Right lobe of liver (tissue), 6 donors: ENCODE measurements at regions not wholly inside any gene's neighbourhood (a gene's known extent, or its start where the extent isn't known, plus 50 kb on each side); places are given as distances from the start of the nearest gene placed in this dataset.
"Not testable (repeated sequence)": the region's sequence is repeated elsewhere in the genome, so short reads cannot be mapped to it uniquely, and the experiment has no call there.

ENCODE experiments used
- ATAC-seq, 4 donors: fragments of 200-7000 bp; cut with Tn5 transposase; one replicate each; pipeline ENCODE4 v1.9.1; 2020; ENCODE audit warnings: mild to moderate bottlenecking in 4 of 4, moderate library complexity in 4 of 4
- DNase-seq, 3 donors: peaks; one replicate each; pipeline ENCODE4 v3.0.0-alpha.2; 2020
- H3K27ac ChIP-seq, 3 donors: fragments of 200-600 bp; one replicate each; pipeline ENCODE4 v1.8.0; 2022
- H3K27me3 ChIP-seq, 2 donors: fragments of 200-600 bp; one replicate each; pipeline ENCODE4 v1.8.0; 2022
- H3K36me3 ChIP-seq, 4 donors: fragments of 200-600 bp; sonication (generic) in 1 of 4; one replicate each; pipeline versions ENCODE4 v1.5.1 to v1.8.0; 2017 to 2022; ENCODE audit warnings: control low read depth in 1 of 4
- H3K4me1 ChIP-seq, 4 donors: fragments of 200-600 bp; sonication (generic) in 1 of 4; one replicate each; pipeline versions ENCODE4 v1.5.1 to v1.8.0; 2017 to 2022; ENCODE audit warnings: control low read depth in 1 of 4
- H3K4me3 ChIP-seq, 3 donors: fragments of 200-600 bp; one replicate each; pipeline ENCODE4 v1.8.0; 2022
- H3K9me3 ChIP-seq, 4 donors: fragments of 200-600 bp; sonication (generic) in 1 of 4; one replicate each; pipeline versions ENCODE4 v1.5.1 to v1.8.0; 2017 to 2022; ENCODE audit warnings: control low read depth in 1 of 4
- POLR2A ChIP-seq: fragments of 450-650 bp; IDR thresholded peaks from one replicate; pipeline ENCODE4 v1.6.1; 2017; ENCODE audit warnings: antibody characterized with exemption, mild to moderate bottlenecking
- WGBS: methylation state at CpG from one replicate; pipeline ENCODE4 v1.1.6; 2018; ENCODE audit warnings: low coverage, low lambda C conversion rate; ENCODE audit not compliant: insufficient coverage; ENCODE audit errors: missing lambda C conversion rate; 5-methylcytosine and 5-hydroxymethylcytosine counted together
- intact Hi-C, 2 donors: fragments of 100-400 bp; cut with DNase I; formaldehyde crosslinking; loops; one replicate each; pipeline versions ENCODE4 v1.11.2 to v1.14.1; 2022
- TF ChIP-seq, protein P1 (sequence below), 4 donors: fragments of 200-600 bp in 3 of 4; fragments of 450-650 bp in 1 of 4; IDR thresholded peaks; one replicate each; pipeline versions ENCODE4 v1.5.1 to v1.8.0; 2016 to 2022; ENCODE audit warnings: antibody characterized with exemption in 4 of 4, mild to moderate bottlenecking in 2 of 4
- donor health status: DM: no; HTN: yes; CAD: no.
- donor health status: DM: no; HTN: no; CAD: no.
- donor health status: DM: no; HTN: no; CAD: no.
- donor health status: DM: no; HTN: yes; CAD: no.
- donor health status: DM: no; HTN: yes; CAD: no.

DNA sequence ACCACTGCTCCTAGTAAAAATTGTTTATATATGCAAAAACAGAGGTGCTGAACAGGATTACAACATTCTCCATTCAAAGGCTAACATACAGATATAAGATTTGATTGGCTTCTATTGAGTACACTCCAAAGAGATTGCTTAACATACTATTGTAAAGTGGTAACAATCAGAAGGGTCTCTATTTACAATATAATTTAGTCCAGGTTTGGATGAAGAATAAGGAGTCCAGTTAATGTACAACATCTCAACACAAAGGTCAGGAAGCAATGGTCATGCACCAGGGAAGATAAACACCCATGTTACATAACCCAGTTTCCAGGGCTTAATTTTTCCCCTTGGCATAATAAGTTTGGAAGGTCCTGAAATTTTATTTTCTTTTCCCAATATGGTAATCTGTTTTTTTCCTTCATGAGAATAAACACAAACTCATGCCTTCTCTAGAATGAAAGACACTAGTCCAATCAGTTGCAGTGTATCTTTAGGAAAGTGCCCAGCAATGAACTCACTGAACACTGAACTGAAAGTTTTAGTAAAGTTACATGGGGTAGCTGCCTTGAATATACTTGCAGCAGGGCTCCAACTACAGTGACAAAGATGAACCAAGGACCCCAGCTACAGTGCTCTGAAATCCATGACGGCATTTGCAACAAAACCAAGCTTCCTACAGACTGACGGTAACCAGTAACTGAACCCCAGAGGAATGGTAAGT is 255.3 kb upstream of the GJE1 start:
- Histone ChIP-seq H3K4me1 (peaks cover 0 to 34% (median 8%) of the 10 kb centered on the region in 4 donors), H3K27ac (peak overlapping the region in 2 of 3 donors; percentile 87), H3K9me3 (no peaks in the 10 kb centered on the region), H3K36me3 (no peaks in the 10 kb centered on the region), H3K4me3 (no peak overlapping the region), H3K27me3 (no peaks in the 10 kb centered on the region)
- DNase-seq (no peak), ATAC-seq (peak; percentile 77 to 92 (median 84))
- WGBS: 71% methylated on average over 2 of the region's 2 CpGs
- intact Hi-C loops: no loop called here
- no peak for TF ChIP-seq POLR2A
- TF ChIP-seq, protein P1, sequence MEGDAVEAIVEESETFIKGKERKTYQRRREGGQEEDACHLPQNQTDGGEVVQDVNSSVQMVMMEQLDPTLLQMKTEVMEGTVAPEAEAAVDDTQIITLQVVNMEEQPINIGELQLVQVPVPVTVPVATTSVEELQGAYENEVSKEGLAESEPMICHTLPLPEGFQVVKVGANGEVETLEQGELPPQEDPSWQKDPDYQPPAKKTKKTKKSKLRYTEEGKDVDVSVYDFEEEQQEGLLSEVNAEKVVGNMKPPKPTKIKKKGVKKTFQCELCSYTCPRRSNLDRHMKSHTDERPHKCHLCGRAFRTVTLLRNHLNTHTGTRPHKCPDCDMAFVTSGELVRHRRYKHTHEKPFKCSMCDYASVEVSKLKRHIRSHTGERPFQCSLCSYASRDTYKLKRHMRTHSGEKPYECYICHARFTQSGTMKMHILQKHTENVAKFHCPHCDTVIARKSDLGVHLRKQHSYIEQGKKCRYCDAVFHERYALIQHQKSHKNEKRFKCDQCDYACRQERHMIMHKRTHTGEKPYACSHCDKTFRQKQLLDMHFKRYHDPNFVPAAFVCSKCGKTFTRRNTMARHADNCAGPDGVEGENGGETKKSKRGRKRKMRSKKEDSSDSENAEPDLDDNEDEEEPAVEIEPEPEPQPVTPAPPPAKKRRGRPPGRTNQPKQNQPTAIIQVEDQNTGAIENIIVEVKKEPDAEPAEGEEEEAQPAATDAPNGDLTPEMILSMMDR (IDR thresholded peaks at IDR 0.05): no peak

DNA sequence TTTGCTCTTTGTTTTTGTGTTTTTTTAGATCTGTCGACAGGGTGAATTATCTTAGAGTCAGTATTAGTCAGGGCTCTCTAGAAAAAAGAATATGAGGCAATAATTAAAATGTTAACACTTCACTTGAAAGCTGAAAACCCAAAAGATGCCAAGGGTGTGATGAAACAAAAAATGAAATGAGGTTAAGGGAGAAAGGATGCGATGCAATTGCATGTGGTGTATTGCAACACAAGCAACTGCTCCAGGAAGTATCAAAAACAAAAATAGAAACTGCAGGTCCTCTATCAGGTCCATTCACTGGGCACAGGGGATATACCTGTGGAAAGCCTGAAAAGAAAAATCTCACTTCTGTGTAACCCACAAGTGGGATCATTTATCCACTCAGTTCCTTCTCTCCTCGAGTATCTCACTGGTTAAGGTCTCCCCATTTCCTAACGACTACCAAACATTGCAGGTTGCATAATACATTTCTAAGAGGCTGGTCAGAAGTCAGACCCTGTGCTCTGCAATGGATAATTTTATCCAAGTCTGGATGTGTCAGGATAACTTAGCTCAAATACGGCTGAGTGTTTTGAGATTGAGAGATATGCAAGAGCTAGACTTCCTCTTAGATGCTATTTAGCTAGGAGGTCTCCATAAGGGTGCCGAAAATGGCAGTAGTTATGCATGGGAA is 257.7 kb upstream of the GJE1 start:
- no peaks in the 10 kb centered on the region for H3K9me3 ChIP-seq
- H3K4me3 ChIP-seq: peak overlapping the region in 1 of 3 donors; percentile 24
- no peaks in the 10 kb centered on the region for H3K27me3 ChIP-seq
- 24% methylated on average over 6 of the region's 6 CpGs for WGBS
- H3K27ac ChIP-seq: peak overlapping the region in 2 of 3 donors; percentile 66 to 87
- no peak for TF ChIP-seq POLR2A
- TF ChIP-seq, protein P1 (IDR thresholded peaks at IDR 0.05): no peak
- intact Hi-C loops: no loop called here
- ATAC-seq (peak; percentile 67 to 84 (median 77)), DNase-seq (peak in 1 of 3 donors; percentile 49)
- H3K36me3 ChIP-seq: no peaks in the 10 kb centered on the region
- H3K4me1 ChIP-seq: peaks cover 0 to 34% (median 8%) of the 10 kb centered on the region in 4 donors

DNA sequence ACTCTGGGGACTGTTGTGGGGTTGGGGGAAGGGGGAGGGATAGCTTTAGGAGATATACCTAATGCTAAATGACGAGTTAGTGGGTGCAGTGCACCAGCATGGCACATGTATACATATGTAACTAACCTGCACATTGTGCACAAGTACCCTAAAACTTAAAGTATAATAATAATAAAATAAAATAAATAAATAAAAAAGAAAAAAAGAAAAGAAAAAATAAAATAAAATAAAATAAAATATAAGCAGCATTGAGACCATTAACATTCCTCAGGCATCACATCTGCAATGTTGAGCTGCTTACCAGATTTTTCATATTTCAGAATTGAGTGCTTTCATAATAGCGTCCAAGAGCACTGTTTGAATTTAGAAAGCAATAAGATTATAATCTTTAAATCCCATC is 263.2 kb upstream of the GJE1 start:
- H3K4me1 ChIP-seq, intact Hi-C loops, ATAC-seq, H3K27me3 ChIP-seq, H3K27ac ChIP-seq, H3K36me3 ChIP-seq, H3K4me3 ChIP-seq, DNase-seq, H3K9me3 ChIP-seq: not testable (repeated sequence)
- 76% methylated on average over 2 of the region's 2 CpGs for WGBS

DNA sequence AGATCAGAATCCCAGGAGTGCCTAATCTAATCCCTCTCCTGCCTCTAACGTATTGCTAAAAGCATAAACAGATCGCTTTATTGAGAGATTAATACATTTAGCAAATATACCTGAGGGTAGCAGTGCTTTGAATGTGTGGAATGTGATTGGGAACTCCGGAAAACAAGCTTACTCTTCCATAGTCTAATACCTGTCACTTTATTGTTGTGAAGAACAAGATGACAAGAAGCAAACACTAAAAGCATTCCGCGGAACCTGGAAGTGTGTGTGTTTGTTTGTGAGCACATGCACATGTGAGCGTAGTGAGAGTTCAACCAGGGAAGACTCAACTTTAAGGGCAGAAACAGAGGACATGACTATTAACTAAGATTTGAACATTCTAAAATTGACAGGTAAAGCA is 265.0 kb upstream of the GJE1 start:
- no peaks in the 10 kb centered on the region for H3K9me3 ChIP-seq
- TF ChIP-seq, protein P1 (IDR thresholded peaks at IDR 0.05): no peak
- TF ChIP-seq POLR2A: no peak
- no peaks in the 10 kb centered on the region for H3K4me1 ChIP-seq
- 87% methylated on average over 6 of the region's 6 CpGs for WGBS
- H3K27me3 ChIP-seq: no peaks in the 10 kb centered on the region
- H3K27ac ChIP-seq: no peak overlapping the region
- no peak overlapping the region for H3K4me3 ChIP-seq
- ATAC-seq: no peak
- no peaks in the 10 kb centered on the region for H3K36me3 ChIP-seq
- intact Hi-C loops: no loop called here
- no peak for DNase-seq
